SW 1271 (cell line): ENCODE measurements at regions not wholly inside any gene's neighbourhood (a gene's known extent, or its start where the extent isn't known, plus 50 kb on each side); places are given as distances from the start of the nearest gene placed in this dataset.
"Not testable (repeated sequence)": the region's sequence is repeated elsewhere in the genome, so short reads cannot be mapped to it uniquely, and the experiment has no call there.

Experiments used
- DNase-seq, 2 experiments: peaks; one replicate each; lab custom pipeline; 2025; lab: John Stamatoyannopoulos, UW

GRCh38 chr16:65731833-65732232 is 610.0 kb upstream of the CDH11 start:
- DNase-seq, result no peak

GRCh38 chr16:65728652-65729051 is 606.8 kb upstream of the CDH11 start:
- no peak for DNase-seq

- no peak for DNase-seq
Measured at GRCh38 chr16:65728167-65728566, 606.3 kb upstream of the CDH11 start.

GRCh38 chr16:65727534-65728137 is 605.8 kb upstream of the CDH11 start:
- no peak for DNase-seq

DNA sequence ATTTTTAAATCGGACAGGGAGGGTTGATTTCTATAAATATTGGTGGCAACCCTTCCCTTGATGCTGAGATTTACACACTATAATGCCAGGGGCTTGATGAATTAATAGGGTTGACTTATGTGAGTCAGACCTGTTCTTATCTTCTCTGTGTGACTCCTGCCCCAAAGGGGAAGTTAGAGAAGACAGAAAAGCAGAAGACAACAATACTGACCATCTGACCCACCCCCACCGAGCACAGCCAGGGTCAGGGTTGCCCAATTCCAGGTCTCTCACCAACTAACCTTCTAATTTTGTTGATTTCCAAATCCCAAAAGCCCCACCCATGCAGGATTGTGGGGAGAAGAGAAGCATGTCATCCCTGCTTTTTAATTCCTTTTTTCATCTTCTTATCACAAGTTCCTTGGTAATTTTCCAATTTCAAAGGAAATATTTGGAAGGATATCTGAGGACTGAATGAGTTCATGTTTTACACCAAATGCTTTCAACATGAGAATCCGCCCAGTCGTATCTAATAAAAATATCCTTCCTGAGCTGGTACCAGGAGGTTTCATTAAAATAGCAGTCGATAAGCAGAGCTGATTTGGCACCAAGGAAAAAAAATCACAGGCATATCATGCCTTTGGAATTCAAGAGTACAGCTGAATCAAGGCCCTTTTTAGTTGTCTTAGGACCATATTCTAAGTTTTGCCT is 603.4 kb upstream of the CDH11 start:
- no peak for DNase-seq

DNA sequence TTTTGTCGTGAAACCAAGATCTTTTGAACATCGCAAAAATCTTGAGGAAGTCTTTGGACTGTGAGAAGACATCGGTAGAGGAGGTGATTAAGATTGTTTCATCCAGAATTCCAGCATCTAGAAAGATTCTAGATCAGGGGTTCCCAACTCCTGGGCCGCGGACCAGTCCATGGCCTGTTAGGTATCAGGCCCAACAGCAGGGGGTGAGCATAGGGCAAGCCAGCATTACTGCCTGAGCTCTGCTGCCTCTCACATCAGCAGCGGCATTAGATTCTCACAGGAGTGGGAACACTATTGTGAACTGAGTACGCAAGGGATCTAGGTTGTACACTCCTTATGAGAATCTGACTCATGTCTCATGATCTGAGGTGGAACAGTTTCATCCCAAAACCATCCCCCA is 600.6 kb upstream of the CDH11 start:
- DNase-seq, result no peak

DNA sequence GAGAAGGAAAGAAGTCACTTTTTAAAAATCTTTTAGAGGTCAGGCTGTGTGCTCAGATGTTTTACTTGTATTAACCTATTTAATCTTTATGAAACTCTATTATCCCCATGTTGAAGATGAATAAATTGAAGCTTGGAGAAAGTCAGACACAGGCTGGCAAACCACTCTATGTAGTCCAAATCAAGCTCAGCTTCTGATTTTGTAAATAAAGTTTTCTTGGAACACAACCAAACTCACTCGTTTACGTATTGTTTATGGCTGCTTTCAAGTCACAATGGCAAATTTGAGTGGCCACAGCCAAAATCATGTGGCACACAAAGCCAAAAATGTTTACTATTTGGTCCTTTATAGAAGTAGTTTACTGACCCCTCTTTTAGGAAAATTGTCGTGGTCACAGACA is 596.0 kb upstream of the CDH11 start:
- no peak for DNase-seq

DNA sequence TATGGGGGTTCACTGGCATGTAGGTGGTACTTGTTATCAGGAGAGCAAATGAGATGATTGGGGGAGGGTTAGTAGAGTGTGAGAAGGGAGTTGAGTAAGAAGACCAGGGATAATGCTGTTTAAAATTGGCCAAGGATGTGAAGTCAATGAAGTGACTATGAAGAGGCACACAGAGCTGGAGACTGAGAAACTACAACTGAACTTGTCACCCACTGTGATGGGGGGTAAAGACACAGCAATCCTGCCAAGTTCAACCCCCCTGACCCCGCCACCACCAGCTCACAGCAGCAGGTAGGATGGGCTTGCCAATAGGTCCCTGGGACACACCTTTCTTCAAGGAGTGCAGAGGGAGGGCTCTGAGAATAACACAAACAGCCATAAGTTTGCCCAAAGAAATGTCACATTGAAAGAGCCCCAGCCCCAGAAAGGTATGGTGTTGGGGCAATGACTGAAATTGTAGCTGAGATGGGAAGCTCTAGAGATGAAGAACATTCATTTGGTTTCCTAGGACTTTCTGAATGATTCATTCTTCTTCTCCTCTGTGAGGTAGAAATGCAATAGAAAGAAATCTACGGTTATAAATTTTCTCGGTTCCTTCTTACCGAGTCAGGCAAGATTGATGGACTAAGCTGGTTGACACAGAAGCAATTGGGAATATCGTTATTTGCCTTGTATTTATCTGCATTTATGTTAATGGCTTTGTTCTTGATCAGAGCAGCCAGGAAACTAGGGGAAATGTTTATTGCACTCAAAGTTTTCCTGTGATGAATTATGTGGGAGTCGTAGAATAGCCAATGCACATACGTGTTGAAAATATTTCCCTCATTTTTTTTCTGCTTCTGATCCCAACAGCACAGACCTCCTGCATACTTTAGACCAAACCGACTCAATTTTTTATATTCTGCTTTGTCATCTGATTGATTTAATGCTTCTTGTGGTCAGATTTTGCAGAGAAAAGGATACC is 595.2 kb upstream of the CDH11 start:
- no peak for DNase-seq

- no peak for DNase-seq
Measured at GRCh38 chr16:65713181-65713808, 591.4 kb upstream of the CDH11 start.

- no peak for DNase-seq
Measured at GRCh38 chr16:65710107-65710506, 588.2 kb upstream of the CDH11 start.

- no peak for DNase-seq
Measured at GRCh38 chr16:65704866-65705265, 583.0 kb upstream of the CDH11 start.

DNA sequence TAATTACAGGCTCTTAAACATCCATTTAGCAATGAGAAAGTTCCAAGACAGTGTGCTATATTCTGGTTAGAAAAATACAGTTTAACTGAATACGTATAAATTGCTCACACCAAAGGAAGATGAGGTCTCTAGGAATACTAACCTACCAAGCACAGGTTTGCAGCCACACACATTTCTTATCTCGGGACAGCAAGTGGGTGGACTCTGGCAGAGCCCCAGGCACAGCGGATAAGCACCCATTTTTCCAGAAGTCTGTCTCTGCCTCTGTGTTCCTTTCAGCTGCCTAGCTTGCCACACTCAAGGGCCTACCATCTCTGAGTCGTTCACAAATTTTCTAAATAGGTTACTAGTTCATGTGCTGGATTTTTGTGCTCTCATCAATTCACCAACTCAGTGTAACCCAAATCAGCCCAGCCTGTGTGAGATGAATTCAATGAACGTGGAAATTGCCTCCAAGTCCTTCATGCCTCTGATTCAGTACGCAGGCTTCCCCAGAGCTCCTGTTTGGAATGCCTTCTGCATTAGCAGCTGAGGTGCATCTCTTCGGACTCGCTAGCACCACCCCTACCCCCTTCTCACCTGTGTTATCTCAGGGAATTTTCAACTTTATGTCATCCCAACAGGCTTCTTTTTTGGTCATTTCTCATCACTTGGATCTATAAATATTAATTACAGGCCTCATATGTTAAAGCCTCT is 581.0 kb upstream of the CDH11 start:
- no peak for DNase-seq

GRCh38 chr16:65700596-65700995 is 578.7 kb upstream of the CDH11 start:
- no peak for DNase-seq

GRCh38 chr16:65698791-65699321 is 577.0 kb upstream of the CDH11 start:
- DNase-seq, result no peak

GRCh38 chr16:65697521-65697920 is 575.7 kb upstream of the CDH11 start:
- DNase-seq, result no peak

GRCh38 chr16:65697065-65697464 is 575.2 kb upstream of the CDH11 start:
- no peak for DNase-seq

DNA sequence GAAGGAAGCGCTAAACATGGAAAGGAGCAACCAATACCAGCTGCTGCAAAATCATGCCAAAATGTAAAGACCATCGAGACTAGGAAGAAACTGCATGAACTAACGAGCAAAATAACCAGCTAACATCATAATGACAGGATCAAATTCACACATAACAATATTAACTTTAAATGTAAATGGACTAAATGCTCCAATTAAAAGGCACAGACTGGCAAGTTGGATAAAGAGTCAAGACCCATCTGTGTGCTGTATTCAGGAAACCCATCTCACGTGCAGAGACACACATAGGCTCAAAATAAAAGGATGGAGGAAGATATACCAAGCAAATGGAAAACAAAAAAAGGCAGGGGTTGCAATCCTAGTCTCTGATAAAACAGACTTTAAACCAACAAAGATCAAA is 570.0 kb upstream of the CDH11 start:
- not testable (repeated sequence) for DNase-seq

GRCh38 chr16:65689726-65690125 is 567.9 kb upstream of the CDH11 start:
- DNase-seq, result no peak

DNA sequence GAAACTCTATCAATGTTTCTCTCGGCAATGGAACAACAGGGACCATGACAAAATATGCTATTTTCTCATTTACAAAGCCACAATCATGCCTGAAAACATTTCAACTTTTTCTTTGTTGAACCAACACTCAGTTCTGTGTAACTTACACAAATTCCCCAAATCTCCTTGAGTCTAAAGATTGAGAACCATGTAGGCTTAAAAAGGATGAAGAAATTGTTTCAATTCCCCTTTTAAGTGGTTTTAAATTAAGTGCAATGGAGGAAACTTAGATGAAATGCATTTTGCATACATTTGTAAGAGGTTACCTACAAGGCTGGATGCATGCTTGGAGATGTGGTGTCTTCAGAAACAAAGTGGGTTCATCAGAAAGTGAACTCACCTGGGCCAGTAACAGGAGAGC is 566.4 kb upstream of the CDH11 start:
- DNase-seq, result no peak

DNA sequence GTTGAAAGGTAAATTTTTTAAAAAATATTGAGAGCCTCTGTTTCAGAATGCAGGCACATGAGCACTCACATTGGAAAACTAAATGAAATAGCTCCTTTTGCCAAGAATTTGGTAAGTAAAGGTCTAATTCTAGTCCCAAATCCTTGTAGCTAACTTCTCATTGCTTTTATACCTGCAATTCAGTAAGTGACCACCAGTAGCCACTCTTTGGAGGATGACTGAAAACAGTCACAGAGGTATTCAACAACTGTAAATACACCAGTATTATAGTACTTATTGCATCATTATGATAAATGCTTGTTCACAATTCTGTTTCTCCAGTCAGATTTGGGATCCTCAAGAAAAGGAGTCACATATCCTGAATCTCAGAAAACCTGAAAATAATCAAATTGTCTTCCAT is 562.4 kb upstream of the CDH11 start:
- no peak for DNase-seq

GRCh38 chr16:65681406-65681805 is 559.5 kb upstream of the CDH11 start:
- no peak for DNase-seq

DNA sequence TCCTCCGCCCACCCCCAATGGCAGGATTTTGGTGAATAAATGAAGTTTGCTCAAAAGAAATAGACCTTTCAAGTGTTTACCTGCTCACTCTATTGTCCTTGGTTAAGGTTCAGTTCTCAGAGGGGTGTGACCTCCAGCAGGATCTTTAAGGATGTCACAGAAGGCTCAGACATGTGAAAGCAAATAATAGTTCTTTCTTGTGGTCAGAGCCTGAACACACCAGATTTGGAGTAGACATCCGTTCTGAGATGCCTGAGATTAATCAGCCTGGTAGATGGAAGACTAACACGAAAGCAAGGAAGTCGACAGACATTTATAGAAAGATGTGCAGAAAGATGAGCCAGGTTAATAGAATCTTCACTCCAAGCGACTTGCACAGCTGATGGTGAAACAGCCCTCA is 557.9 kb upstream of the CDH11 start:
- DNase-seq, result no peak
